Hepatic stellate cell (primary cell): ENCODE measurements at regions not wholly inside any gene's neighbourhood (a gene's known extent, or its start where the extent isn't known, plus 50 kb on each side); places are given as distances from the start of the nearest gene placed in this dataset.

Experiments used
- DNase-seq: peaks from one replicate; pipeline ENCODE4 v3.0.0; 2011; ENCODE audit warnings: low spot score

DNA sequence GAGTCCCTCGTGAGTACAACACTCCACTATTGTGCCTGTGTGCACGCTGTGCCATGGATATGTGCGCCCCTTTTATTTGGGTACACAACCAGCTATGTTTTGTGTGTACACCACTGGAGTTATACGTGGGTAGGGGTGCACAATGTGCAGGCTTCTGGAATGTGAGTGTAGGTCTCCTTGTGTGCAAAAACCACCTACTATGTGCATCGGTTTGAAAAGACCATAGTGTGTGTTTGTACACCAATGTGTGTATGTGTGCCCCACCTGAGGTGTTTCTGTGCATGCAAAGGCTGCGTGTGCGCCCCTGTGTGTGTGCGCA is 86.4 kb upstream of the ALDH1L1 start:
- DNase-seq: no peak

DNA sequence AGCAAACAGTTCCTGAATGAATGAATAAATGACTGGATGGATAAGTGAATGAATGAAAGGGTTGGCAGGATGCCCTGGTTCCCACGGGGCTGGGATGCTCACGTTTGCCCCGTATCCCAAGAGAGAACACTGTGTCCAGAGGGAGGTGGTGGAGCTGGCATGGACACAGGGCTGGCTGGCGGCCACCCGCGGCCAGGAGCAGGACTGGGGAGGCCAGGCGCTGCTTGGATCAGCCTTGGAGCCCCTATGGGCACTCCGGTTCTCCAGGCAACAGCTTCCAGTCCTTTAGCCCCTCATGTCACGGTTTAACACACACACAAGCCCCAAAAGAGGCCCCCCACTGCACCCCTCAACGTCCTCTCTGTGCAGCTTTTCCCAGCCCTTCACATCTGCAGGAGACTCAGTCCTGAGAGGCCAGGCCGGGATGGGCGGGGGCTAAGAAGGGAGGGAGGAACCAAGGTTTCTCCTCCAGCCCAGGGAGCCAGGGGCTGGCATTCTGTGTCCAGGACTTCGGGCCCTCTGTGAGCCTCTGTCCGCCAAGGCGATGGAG is 86.0 kb upstream of the ALDH1L1 start:
- DNase-seq: no peak

DNA sequence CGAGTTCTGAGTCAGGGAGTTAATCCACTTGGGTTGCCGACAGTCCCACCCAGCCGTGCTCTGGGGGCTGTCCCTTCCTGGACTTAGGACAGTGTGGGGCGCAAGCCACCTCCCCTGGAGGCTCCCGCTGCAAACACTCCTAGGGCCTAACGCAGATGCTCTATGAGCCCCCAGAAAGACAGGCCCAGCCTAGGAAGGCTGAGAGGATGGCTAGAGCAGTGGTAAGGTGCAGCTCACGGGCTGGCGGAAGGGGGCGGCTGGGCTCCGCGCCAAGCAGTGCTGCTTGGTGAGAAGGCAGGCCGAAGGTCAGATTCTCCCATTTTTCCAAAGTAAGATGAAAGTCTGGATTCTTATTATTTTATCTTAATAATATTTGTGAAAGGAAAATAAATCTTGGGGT is 84.6 kb upstream of the ALDH1L1 start:
- no peak for DNase-seq

DNA sequence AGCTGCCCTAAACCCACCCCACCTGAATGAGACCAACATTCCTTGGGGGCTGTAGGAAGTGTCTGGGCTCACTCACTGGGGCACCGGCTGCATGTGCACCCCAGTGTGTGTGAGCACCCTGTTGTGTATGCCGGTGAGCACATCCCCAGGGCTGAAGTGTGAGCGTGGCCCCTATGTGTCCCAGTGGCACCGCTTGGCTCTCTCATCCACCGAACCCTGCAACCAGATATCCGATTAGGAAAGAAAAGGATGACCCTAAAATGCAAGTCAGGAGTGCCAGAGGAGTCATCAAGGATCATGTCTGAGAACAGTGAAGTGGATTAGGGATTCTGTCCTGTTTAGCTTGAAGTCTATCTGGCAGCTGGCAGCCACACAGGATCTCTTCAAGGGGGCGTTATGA is 84.0 kb upstream of the ALDH1L1 start:
- DNase-seq: no peak

DNA sequence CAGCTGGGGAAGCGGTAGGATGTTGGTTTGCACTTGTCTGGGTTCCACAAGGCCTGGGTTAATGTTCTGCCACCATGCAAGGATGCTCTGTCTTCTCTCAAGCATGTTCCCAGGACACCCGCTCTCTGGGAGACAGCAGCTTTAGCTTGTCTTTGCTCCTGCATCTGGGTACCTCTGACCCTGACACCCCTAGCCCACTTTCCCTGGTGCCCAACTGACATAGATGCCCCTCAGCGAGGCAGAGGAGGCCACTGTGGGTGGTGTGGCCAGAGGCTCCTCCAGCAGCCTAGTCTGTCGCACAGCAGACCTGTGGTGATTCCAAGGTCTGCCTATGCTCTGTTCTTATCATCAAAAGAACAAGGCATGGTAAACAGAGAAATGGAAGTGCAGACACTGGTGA is 83.6 kb upstream of the ALDH1L1 start:
- DNase-seq: no peak

DNA sequence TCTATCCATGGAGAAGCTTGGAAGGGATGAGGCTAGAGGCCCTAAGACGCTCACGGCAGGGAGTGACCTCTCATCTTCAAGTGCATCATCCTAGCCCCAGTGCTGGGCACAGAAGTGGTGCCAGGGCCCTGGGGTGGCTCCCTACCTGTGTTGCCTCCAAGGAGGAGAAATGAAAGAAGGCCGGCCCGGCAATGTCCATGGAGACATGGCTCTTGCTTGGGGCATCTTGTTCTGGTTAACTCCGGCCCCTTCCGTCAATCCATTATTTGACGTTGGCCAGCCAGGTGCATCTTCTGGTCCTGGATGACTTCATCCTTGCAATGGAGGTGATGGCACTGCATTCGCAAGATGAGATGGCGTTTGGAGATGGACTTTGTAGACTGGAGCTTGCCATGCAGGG is 83.2 kb upstream of the ALDH1L1 start:
- DNase-seq: no peak

DNA sequence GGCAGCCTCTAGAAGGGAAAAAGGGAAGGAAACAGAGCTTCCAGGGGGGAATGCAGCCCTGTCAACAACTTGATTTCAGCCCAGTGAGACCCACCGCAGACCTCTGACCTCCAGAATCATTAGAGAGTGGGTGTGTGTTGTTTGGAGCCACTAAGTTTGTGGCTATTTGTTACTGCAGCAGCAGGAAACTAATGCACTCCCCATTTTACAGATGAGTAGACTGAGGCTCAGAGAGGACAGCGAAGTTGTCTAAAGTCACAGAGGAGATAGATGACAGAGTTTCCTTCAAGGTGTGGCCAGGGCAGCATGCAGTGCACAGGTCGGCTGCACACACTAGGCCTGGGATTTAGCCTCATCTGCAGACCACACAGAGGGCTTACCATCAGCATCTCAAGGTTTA is 81.8 kb upstream of the ALDH1L1 start:
- no peak for DNase-seq

DNA sequence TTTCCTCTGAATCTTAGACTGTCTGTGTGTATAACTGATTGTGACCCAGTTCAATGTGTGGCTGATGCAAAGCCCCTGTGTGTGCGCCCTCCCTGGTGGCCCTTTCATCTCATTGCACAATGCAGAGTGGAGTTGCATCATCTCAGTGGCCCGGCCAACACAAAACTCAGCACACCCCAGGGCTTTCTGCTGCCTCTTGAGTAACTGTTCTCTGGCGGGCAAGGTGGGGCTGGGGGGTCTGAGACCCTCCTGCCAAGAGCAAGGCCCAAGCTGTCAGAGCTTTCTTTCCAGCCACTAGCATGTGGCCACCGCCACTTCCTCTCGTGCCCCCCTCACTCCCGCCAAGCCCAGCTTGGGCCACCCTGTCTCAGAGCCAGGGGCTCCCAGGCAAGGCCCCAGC is 80.7 kb upstream of the ALDH1L1 start:
- DNase-seq: peak; percentile 51

DNA sequence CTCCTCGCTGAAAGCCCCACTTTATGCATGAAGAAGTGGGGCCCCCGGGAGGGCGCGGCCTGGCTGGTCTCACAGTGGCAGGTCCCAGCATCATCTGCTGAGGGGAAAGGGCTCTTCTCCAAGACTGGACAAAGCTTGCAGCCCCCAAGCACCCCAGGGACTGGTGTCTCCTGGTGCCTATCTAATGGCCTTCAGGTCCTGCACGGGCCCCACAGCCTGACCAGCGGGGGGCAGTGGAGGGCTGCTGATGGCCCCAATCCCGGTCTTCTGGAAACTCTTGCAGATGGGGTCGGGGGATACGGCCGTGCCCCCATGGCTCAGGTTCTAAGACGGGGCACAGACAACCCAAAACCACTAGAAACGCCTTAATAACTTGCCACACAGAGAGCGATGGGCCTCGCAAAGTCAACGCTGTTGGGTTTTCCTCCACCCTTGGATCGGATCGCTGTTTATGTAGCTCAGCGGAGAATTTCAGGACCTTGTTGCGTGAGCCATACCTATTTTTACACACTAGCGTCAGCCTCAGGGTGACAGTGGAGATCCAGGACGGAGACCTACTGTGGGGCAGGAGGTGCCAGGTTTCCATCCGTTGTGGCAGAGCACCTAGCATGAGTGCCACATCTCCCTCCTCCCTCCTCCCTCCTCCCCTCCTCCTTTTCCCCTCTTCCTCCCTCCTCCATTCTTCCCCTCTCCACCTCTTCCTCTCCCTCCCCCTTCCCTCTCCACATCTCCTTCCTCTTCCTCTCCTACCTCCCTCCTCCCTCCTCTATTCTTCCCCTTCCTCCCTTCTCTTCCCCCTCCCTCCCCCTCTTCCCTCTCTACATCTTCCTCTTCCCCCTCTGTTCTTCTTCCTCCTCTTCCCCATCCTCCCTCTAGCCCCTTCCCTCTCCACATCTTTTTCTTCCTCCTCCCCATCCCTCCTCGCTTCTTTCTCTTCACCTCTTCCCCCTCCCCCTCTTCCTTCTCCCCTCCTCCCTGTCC is 79.3 kb upstream of the ALDH1L1 start:
- DNase-seq: peak; percentile 49

DNA sequence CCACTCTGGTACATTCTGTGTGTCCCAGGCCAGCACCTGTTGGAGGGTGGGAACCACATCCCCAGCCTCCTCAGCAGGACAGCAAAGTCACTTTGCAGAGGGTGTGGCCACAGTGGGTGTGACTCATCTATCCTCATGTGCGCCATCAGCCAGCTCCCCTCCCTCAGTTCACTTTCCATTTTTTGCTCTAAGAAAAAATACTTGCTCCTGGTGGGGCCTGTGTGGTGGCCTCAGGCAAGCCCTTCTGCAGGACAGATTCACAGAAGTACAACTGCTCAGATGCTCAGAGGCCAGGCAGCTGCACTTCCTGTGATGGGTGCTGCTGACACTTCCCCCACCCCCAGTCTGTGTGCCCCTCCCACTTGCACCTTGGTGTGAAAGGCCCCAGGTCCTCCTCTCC is 78.3 kb upstream of the ALDH1L1 start:
- no peak for DNase-seq

DNA sequence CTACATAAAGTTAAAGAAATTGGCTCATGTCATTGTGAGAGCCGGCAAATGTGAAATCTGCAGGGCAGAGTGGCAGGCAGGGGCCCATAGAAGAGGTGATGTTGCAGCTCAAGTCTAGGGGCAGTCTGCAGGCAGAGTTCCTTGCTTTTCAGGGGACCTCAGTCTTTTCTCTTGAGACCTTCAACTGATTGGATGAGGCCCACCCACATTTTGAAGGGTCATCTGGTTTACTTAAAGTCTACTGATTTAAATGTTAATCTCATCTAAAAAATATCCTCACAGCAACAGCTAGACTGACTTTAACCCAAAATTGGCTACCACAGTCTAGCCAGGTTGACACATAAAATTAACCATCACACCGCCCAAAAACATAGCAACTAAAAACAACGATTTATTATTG is 77.6 kb upstream of the ALDH1L1 start:
- no peak for DNase-seq

DNA sequence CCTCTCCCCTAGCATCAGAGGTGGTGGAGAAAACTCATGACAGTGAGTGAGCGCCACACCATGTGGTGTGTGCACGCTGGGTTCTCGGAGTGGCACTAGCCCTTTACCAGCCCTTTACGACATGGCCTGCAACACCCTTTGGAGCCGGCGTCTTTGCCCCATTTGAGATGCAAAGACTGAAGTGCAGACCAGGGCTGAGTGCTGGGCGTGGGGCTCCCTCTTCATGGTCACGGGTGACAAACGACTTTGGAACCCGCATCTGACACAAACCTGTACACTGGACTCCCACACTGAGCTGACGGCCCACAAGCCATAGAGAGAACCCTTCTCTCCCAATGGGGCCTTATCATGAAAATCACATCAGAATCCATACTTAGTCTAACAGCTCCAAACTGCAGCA is 76.8 kb upstream of the ALDH1L1 start:
- no peak for DNase-seq

DNA sequence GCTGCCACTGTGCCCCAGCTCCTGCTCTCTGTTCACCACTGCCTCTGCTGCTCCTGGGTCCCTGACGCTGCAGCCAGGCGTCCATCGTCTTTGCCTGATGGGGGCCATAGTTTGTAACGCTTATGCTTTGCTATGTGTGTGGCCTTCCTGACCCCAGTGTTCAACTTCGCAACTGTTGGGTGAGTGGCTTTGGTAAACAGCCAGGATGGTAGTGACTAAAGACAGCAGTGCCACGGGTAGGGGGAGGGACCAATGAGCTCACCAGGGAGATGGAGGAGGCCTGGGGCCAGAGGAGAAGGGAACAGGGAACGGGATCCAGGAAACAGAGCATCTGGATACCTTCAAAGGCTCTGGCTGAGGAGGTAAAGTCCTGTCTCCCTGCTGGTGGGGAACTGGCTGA is 75.9 kb upstream of the ALDH1L1 start:
- peak; percentile 47 for DNase-seq

DNA sequence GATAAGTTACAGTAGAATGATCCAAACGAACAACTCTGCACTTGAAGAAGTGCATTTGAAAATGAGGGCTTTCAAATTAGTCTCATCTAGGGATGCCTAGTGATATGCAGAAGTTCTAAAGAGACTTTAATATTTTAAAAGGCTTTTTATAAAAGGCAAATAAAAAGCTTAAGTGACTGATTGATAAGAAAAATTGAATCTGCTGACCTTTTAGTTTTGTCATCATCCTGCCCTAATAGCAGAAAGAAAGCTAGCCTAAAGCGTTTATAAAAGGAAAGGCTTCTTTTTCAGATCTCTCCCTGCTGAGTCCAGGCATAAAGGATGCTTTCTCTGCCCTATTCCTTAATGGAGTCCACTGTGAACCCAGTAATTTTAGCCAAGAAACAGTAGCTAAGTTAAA is 72.7 kb upstream of the ALDH1L1 start:
- DNase-seq: no peak

DNA sequence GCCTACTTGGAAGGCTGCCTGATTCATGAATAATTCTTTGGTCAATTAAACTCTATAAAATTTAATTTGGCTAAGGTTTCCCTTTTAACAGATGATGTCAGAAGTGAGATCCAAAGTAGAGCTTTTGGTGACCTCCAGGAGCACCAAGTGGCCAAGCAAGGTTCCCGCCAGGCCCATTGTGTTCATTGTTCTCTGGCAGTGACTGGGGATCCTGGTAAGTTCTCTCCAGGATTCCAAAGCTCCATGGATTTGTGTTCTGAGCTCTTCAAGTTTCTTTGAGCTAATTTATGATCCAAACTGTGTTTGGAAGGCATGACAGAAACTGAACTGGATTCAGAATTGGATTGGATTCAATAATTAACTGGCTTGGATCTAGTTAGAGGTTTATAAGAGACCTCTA is 72.0 kb upstream of the ALDH1L1 start:
- DNase-seq: no peak

DNA sequence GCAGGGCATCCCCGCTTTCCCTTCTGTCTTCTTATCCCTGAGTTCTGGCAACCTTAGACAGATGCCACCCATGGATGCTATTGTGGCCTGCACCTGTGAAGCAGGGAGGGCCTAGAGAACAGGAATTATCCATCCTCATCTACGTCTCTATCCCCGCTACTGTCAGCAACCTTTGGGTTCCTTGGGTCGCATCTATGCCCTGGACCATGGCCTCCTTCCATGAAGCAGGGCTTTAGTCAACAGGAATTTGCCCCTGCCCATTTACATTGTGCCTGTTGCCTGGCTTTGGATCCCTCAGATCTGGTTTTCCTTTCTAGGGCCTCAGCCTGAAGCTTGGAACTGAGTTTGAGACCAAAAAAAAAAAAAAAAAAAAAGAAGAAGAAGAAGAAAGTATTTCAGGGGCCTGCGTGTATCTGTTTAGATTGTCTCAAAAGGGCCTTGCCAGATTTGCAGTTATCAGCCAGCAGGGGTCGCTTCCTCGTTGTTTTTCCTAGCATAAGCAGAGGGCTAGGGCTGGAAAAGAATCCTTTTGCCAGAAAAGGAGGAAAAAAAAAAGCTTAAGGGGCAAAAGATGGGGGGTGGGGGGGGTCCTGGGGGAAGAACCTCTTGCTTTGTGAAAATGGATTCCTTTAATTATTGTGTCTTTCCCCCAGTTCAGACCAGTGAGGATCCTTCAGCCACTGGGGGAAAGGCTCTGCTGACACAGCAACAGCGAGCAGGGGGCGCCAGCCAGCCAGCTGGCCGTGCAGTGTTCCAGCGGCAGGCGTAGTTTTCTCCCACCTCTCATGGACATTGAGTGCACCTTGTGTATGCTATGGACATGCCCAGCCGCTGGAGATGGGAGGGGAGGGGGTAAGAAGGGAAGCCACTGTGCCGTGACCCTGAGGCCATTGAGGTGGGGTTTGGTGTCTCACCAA is 65.7 kb upstream of the ALDH1L1 start:
- no peak for DNase-seq
